ENCODE measurements at regions not wholly inside any gene's neighbourhood (a gene's known extent, or its start where the extent isn't known, plus 50 kb on each side); places are given as distances from the start of the nearest gene placed in this dataset.
"Not testable (repeated sequence)": the region's sequence is repeated elsewhere in the genome, so short reads cannot be mapped to it uniquely, and the experiment has no call there.

GRCh38 chr2:87638872-87639271 is 109.0 kb upstream of the PLGLB2 start:
- DNase-seq (ENCODE audit: low read depth, low spot score); H3K36me3 ChIP-seq (ENCODE audit: control insufficient read depth in 1 of 2, insufficient read depth in 2 of 2, low read length in 2 of 2); H3K4me3 ChIP-seq (replicated peaks in 1 of 2; ENCODE audit: low read depth in 1 of 2, low read length in 2 of 2); H3K9me2 ChIP-seq (ENCODE audit: insufficient read depth); H3K4me2 ChIP-seq (ENCODE audit: low read length); POLR2A ChIA-PET; ATAC-seq; H3K27ac ChIP-seq (ENCODE audit: low read depth, low read length); H3K9me3 ChIP-seq (ENCODE audit: control insufficient read depth in 1 of 2, insufficient read depth in 1 of 2, low read depth in 1 of 2, low read length in 2 of 2); H3K4me1 ChIP-seq (ENCODE audit: control insufficient read depth in 1 of 2, insufficient read depth in 2 of 2, low read length in 2 of 2); H4K20me1 ChIP-seq (ENCODE audit: insufficient read depth); H2AFZ ChIP-seq (ENCODE audit: low read depth, low read length, poor library complexity, severe bottlenecking); BruUV-seq (replicated peaks); H3K79me2 ChIP-seq (ENCODE audit: insufficient read depth, low read length); intact Hi-C loops (cut with micrococcal nuclease); RAD21 ChIA-PET (ENCODE audit: low non-redundant PET in 1 of 2, low total read pairs in 2 of 2, uncharacterized antibody in 2 of 2, unreplicated experiment in 2 of 2); H3K9ac ChIP-seq (ENCODE audit: low read length); CTCF ChIA-PET; H3K27me3 ChIP-seq (ENCODE audit: insufficient read depth, low read length): not testable (repeated sequence)

GRCh38 chr2:87639801-87640440 is 108.0 kb upstream of the PLGLB2 start:
- H3K79me2 ChIP-seq (ENCODE audit: insufficient read depth, low read length); intact Hi-C loops (cut with micrococcal nuclease); H3K4me2 ChIP-seq (ENCODE audit: low read length); H3K36me3 ChIP-seq (ENCODE audit: control insufficient read depth in 1 of 2, insufficient read depth in 2 of 2, low read length in 2 of 2); H3K9me3 ChIP-seq (ENCODE audit: control insufficient read depth in 1 of 2, insufficient read depth in 1 of 2, low read depth in 1 of 2, low read length in 2 of 2); CTCF ChIA-PET; H3K4me3 ChIP-seq (replicated peaks in 1 of 2; ENCODE audit: low read depth in 1 of 2, low read length in 2 of 2); RAD21 ChIA-PET (ENCODE audit: low non-redundant PET in 1 of 2, low total read pairs in 2 of 2, uncharacterized antibody in 2 of 2, unreplicated experiment in 2 of 2); H3K9me2 ChIP-seq (ENCODE audit: insufficient read depth); BruUV-seq (replicated peaks); H3K9ac ChIP-seq (ENCODE audit: low read length); POLR2A ChIA-PET; ATAC-seq; H4K20me1 ChIP-seq (ENCODE audit: insufficient read depth); H3K27ac ChIP-seq (ENCODE audit: low read depth, low read length); H2AFZ ChIP-seq (ENCODE audit: low read depth, low read length, poor library complexity, severe bottlenecking); H3K27me3 ChIP-seq (ENCODE audit: insufficient read depth, low read length); H3K4me1 ChIP-seq (ENCODE audit: control insufficient read depth in 1 of 2, insufficient read depth in 2 of 2, low read length in 2 of 2); DNase-seq (ENCODE audit: low read depth, low spot score): not testable (repeated sequence)

- H3K79me2 ChIP-seq (ENCODE audit: insufficient read depth, low read length); CTCF ChIA-PET; ATAC-seq; H3K4me1 ChIP-seq (ENCODE audit: control insufficient read depth in 1 of 2, insufficient read depth in 2 of 2, low read length in 2 of 2); BruUV-seq (replicated peaks); H2AFZ ChIP-seq (ENCODE audit: low read depth, low read length, poor library complexity, severe bottlenecking); RAD21 ChIA-PET (ENCODE audit: low non-redundant PET in 1 of 2, low total read pairs in 2 of 2, uncharacterized antibody in 2 of 2, unreplicated experiment in 2 of 2); POLR2A ChIA-PET; H3K9me2 ChIP-seq (ENCODE audit: insufficient read depth); H3K9me3 ChIP-seq (ENCODE audit: control insufficient read depth in 1 of 2, insufficient read depth in 1 of 2, low read depth in 1 of 2, low read length in 2 of 2); H3K27me3 ChIP-seq (ENCODE audit: insufficient read depth, low read length); H3K4me2 ChIP-seq (ENCODE audit: low read length); H3K36me3 ChIP-seq (ENCODE audit: control insufficient read depth in 1 of 2, insufficient read depth in 2 of 2, low read length in 2 of 2); H4K20me1 ChIP-seq (ENCODE audit: insufficient read depth); H3K27ac ChIP-seq (ENCODE audit: low read depth, low read length); intact Hi-C loops (cut with micrococcal nuclease); DNase-seq (ENCODE audit: low read depth, low spot score); H3K9ac ChIP-seq (ENCODE audit: low read length); H3K4me3 ChIP-seq (replicated peaks in 1 of 2; ENCODE audit: low read depth in 1 of 2, low read length in 2 of 2): not testable (repeated sequence)
Observed at GRCh38 chr2:87640961-87641563, 106.8 kb upstream of the PLGLB2 start.

- H3K36me3 ChIP-seq (ENCODE audit: control insufficient read depth in 1 of 2, insufficient read depth in 2 of 2, low read length in 2 of 2); H3K9ac ChIP-seq (ENCODE audit: low read length); H3K4me3 ChIP-seq (replicated peaks in 1 of 2; ENCODE audit: low read depth in 1 of 2, low read length in 2 of 2); H3K79me2 ChIP-seq (ENCODE audit: insufficient read depth, low read length); H2AFZ ChIP-seq (ENCODE audit: low read depth, low read length, poor library complexity, severe bottlenecking); POLR2A ChIA-PET; H3K4me2 ChIP-seq (ENCODE audit: low read length); BruUV-seq (replicated peaks); DNase-seq (ENCODE audit: low read depth, low spot score); H4K20me1 ChIP-seq (ENCODE audit: insufficient read depth); ATAC-seq; H3K9me2 ChIP-seq (ENCODE audit: insufficient read depth); H3K4me1 ChIP-seq (ENCODE audit: control insufficient read depth in 1 of 2, insufficient read depth in 2 of 2, low read length in 2 of 2); H3K27me3 ChIP-seq (ENCODE audit: insufficient read depth, low read length); CTCF ChIA-PET; H3K9me3 ChIP-seq (ENCODE audit: control insufficient read depth in 1 of 2, insufficient read depth in 1 of 2, low read depth in 1 of 2, low read length in 2 of 2); RAD21 ChIA-PET (ENCODE audit: low non-redundant PET in 1 of 2, low total read pairs in 2 of 2, uncharacterized antibody in 2 of 2, unreplicated experiment in 2 of 2); H3K27ac ChIP-seq (ENCODE audit: low read depth, low read length); intact Hi-C loops (cut with micrococcal nuclease): not testable (repeated sequence)
Observed at GRCh38 chr2:87643165-87643564, 104.7 kb upstream of the PLGLB2 start.
